CD4-positive, alpha-beta T cell (primary cell): ENCODE measurements at regions not wholly inside any gene's neighbourhood (a gene's known extent, or its start where the extent isn't known, plus 50 kb on each side); places are given as distances from the start of the nearest gene placed in this dataset.

Experiments used
- ATAC-seq: fragments of 200-7000 bp; cut with Tn5 transposase; one replicate; pipeline ENCODE4 v1.10.0; 2022; ENCODE audit warnings: mild to moderate bottlenecking; ENCODE audit not compliant: poor library complexity
- CTCF ChIA-PET: fragments of 350-600 bp; sonication (Branson Sonifier 250); formaldehyde crosslinking; loops from one replicate; lab custom pipeline; 2021; ENCODE audit warnings: antibody characterized with exemption, inconsistent platforms; lab: Charles Lee
- POLR2A ChIA-PET: fragments of 350-600 bp; sonication (Branson Sonifier 250); formaldehyde crosslinking; loops from one replicate; lab custom pipeline; 2021; ENCODE audit warnings: antibody characterized with exemption, inconsistent platforms; lab: Charles Lee
- DNase-seq, 14 experiments: peaks; one replicate each; pipeline ENCODE4 v3.0.0-alpha.2; 2013 to 2020; ENCODE audit warnings: mixed read lengths in 2 of 14
- H3K27ac ChIP-seq, 2 donors: one replicate each; pipeline versions ENCODE4 v1.5.1 to v1.7.0; 2013; ENCODE audit warnings: low read length in 2 of 2, low read depth in 1 of 2, mild to moderate bottlenecking in 1 of 2
- H3K27me3 ChIP-seq, 2 experiments: 1 replicate in 1 of 2; 2 replicates in 1 of 2; pipeline versions ENCODE4 v1.6.1 to v1.7.0; 2013; ENCODE audit warnings: low read length in 2 of 2, control low read depth in 1 of 2, mild to moderate bottlenecking in 1 of 2, moderate library complexity in 1 of 2; ENCODE audit not compliant: insufficient read depth in 2 of 2, control insufficient read depth in 1 of 2
- H3K36me3 ChIP-seq: one replicate; pipeline ENCODE4 v1.6.1; 2013; ENCODE audit warnings: low read length, control low read depth; ENCODE audit not compliant: insufficient read depth
- H3K4me1 ChIP-seq: one replicate; pipeline ENCODE4 v1.6.1; 2013; ENCODE audit warnings: low read length, control low read depth; ENCODE audit not compliant: insufficient read depth
- H3K4me3 ChIP-seq: one replicate; pipeline ENCODE4 v1.5.1; 2013; ENCODE audit warnings: mild to moderate bottlenecking, low read length, moderate library complexity
- H3K9me3 ChIP-seq, 2 experiments: 1 replicate in 1 of 2; 2 replicates in 1 of 2; pipeline versions ENCODE4 v1.6.1 to v1.7.0; 2013; ENCODE audit warnings: low read length in 2 of 2, mild to moderate bottlenecking in 2 of 2, control low read depth in 1 of 2, moderate library complexity in 1 of 2; ENCODE audit not compliant: control insufficient read depth in 1 of 2, insufficient read depth in 1 of 2
- H3K27ac Mint-ChIP-seq: one replicate; pipeline ENCODE4 v1.8.0; 2020; ENCODE audit warnings: mixed read lengths
- H3K27me3 Mint-ChIP-seq: one replicate; pipeline ENCODE4 v1.8.0; 2021; ENCODE audit warnings: mixed read lengths
- H3K36me3 Mint-ChIP-seq: one replicate; pipeline ENCODE4 v1.8.0; 2021; ENCODE audit warnings: low read depth, mixed read lengths
- H3K4me1 Mint-ChIP-seq: one replicate; pipeline ENCODE4 v1.8.0; 2021; ENCODE audit warnings: low read depth, mixed read lengths
- H3K4me3 Mint-ChIP-seq: one replicate; pipeline ENCODE4 v1.8.0; 2020; ENCODE audit warnings: mild to moderate bottlenecking, mixed read lengths
- H3K9me3 Mint-ChIP-seq: one replicate; pipeline ENCODE4 v1.8.0; 2020; ENCODE audit warnings: mixed read lengths
- intact Hi-C, 2 experiments: fragments of 100-400 bp; cut with DNase I in 1 of 2; cut with micrococcal nuclease in 1 of 2; formaldehyde crosslinking; loops; one replicate each; pipeline versions ENCODE4 v1.15.1 to v1.9.0; 2023 to 2025; cut with DNase I, micrococcal nuclease
- TF ChIP-seq, protein P1 (sequence below): fragments of 200-600 bp; IDR thresholded peaks from one replicate; pipeline ENCODE4 v1.8.0; 2022; ENCODE audit warnings: antibody characterized with exemption, mild to moderate bottlenecking

GRCh38 chr18:56204052-56204451, 434.3 kb downstream of the TXNL1 start:
- ATAC-seq, result no peak
- Mint-ChIP-seq H3K9me3 (no peaks in the 10 kb centered on the region), H3K27ac (no peak overlapping the region), H3K27me3 (no peaks in the 10 kb centered on the region), H3K4me3 (no peak overlapping the region), H3K36me3 (no peaks in the 10 kb centered on the region), H3K4me1 (no peaks in the 10 kb centered on the region)
- Histone ChIP-seq H3K27ac (no peak overlapping the region), H3K9me3 (peaks cover 0 to 5% of the 10 kb centered on the region in 2 experiments), H3K36me3 (no peaks in the 10 kb centered on the region), H3K27me3 (no peaks in the 10 kb centered on the region), H3K4me3 (no peak overlapping the region), H3K4me1 (no peaks in the 10 kb centered on the region)
- TF ChIP-seq, protein P1, sequence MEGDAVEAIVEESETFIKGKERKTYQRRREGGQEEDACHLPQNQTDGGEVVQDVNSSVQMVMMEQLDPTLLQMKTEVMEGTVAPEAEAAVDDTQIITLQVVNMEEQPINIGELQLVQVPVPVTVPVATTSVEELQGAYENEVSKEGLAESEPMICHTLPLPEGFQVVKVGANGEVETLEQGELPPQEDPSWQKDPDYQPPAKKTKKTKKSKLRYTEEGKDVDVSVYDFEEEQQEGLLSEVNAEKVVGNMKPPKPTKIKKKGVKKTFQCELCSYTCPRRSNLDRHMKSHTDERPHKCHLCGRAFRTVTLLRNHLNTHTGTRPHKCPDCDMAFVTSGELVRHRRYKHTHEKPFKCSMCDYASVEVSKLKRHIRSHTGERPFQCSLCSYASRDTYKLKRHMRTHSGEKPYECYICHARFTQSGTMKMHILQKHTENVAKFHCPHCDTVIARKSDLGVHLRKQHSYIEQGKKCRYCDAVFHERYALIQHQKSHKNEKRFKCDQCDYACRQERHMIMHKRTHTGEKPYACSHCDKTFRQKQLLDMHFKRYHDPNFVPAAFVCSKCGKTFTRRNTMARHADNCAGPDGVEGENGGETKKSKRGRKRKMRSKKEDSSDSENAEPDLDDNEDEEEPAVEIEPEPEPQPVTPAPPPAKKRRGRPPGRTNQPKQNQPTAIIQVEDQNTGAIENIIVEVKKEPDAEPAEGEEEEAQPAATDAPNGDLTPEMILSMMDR, result no peak
- DNase-seq, result no peak
- ChIA-PET POLR2A (no interaction called here), CTCF (no interaction called here)
- intact Hi-C loops, result no loop called here

DNA sequence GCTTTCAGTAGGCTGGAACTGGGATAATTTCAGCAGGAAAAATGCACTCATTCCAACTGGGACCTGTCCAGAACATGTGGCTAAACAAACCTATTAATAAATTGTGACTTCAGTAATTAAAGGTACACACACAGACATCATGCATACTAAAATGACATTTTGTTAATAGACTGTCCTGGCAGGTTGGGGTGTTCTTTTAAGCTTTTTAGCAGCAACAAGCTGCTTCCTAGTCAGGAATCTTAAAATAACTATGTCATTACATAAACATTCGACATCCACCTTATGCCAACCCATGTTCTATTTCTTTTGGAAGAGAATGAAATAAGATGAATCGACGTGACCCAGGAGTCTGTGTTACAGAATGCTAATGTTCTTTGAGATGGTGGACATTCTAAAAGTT, 435.7 kb downstream of the TXNL1 start:
- H3K36me3 Mint-ChIP-seq, result no peaks in the 10 kb centered on the region
- H3K9me3 Mint-ChIP-seq, result no peaks in the 10 kb centered on the region
- no peak overlapping the region for H3K4me3 ChIP-seq
- no peaks in the 10 kb centered on the region for H3K27me3 Mint-ChIP-seq
- TF ChIP-seq, protein P1, result no peak
- intact Hi-C loops, result no loop called here
- ATAC-seq (no peak), DNase-seq (no peak)
- no peaks in the 10 kb centered on the region for H3K36me3 ChIP-seq
- H3K27ac ChIP-seq, result no peak overlapping the region
- ChIA-PET POLR2A (no interaction called here), CTCF (no interaction called here)
- no peaks in the 10 kb centered on the region for H3K27me3 ChIP-seq
- H3K4me3 Mint-ChIP-seq, result no peak overlapping the region
- H3K4me1 ChIP-seq, result no peaks in the 10 kb centered on the region
- no peak overlapping the region for H3K27ac Mint-ChIP-seq
- H3K4me1 Mint-ChIP-seq, result no peaks in the 10 kb centered on the region
- peaks cover 0 to 5% of the 10 kb centered on the region in 2 experiments for H3K9me3 ChIP-seq

- Mint-ChIP-seq H3K36me3 (no peaks in the 10 kb centered on the region), H3K4me1 (no peaks in the 10 kb centered on the region), H3K27me3 (no peaks in the 10 kb centered on the region), H3K9me3 (no peaks in the 10 kb centered on the region), H3K27ac (no peak overlapping the region), H3K4me3 (no peak overlapping the region)
- ChIA-PET POLR2A (no interaction called here), CTCF (no interaction called here)
- H3K4me3 ChIP-seq, result no peak overlapping the region
- H3K36me3 ChIP-seq, result no peaks in the 10 kb centered on the region
- H3K9me3 ChIP-seq, result peaks cover 0 to 5% of the 10 kb centered on the region in 2 experiments
- intact Hi-C loops, result no loop called here
- no peak overlapping the region for H3K27ac ChIP-seq
- TF ChIP-seq, protein P1, result no peak
- DNase-seq (no peak), ATAC-seq (no peak)
- no peaks in the 10 kb centered on the region for H3K4me1 ChIP-seq
- no peaks in the 10 kb centered on the region for H3K27me3 ChIP-seq
Measured at GRCh38 chr18:56200381-56200911, 437.9 kb downstream of the TXNL1 start.
